AG04449 (cell line): ENCODE measurements at regions not wholly inside any gene's neighbourhood (a gene's known extent, or its start where the extent isn't known, plus 50 kb on each side); places are given as distances from the start of the nearest gene placed in this dataset.
A peak's percentile ranks its signal among the peaks of the same experiment; 100 is the strongest.

ENCODE experiments used
- CTCF ChIA-PET: fragments of 350-600 bp; formaldehyde crosslinking; extraction: SDS; loops from one replicate; lab custom pipeline; 2021; ENCODE audit warnings: antibody characterized with exemption; lab: Yijun Ruan, JAX
- POLR2A ChIA-PET: fragments of 400-600, 350-600 bp; formaldehyde crosslinking; extraction: SDS; loops from one replicate; lab custom pipeline; 2020; ENCODE audit warnings: antibody characterized with exemption, inconsistent platforms; lab: Yijun Ruan, JAX
- DNase-seq: peaks from one replicate; pipeline ENCODE4 v3.0.0-alpha.2; 2010; ENCODE audit warnings: low read depth, low spot score
- H3K4me3 ChIP-seq: 2 replicates; pipeline ENCODE4 v1.5.1; 2011; ENCODE audit warnings: low read depth, mild to moderate bottlenecking, control low read depth, low read length
- TF ChIP-seq, protein P1 (sequence below): IDR thresholded peaks from one replicate; pipeline ENCODE4 v1.5.1; 2011; ENCODE audit warnings: mild to moderate bottlenecking, moderate library complexity, low read length, control low read depth, inconsistent platforms; ENCODE audit not compliant: insufficient read depth; ENCODE audit errors: missing control alignments

DNA sequence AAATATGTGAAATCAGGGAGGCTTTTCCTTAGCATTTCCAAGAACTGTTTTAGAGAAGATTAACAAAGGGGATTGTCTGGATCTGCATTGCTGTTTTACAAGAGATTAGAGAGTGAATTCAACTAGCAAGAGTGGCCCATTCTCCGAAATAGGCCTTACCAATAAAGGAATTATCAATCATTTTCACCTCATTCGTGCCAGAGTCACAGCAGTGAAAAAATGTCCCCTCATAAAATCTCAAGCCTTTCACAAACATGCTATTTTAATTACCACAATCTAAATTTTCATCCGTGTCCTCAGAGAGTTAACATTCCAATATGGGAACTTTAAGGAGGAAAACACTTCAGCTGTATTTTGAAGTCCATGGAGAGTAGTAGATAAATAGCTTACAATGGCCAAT, 979.6 kb downstream of the RPA4 start:
- TF ChIP-seq, protein P1, sequence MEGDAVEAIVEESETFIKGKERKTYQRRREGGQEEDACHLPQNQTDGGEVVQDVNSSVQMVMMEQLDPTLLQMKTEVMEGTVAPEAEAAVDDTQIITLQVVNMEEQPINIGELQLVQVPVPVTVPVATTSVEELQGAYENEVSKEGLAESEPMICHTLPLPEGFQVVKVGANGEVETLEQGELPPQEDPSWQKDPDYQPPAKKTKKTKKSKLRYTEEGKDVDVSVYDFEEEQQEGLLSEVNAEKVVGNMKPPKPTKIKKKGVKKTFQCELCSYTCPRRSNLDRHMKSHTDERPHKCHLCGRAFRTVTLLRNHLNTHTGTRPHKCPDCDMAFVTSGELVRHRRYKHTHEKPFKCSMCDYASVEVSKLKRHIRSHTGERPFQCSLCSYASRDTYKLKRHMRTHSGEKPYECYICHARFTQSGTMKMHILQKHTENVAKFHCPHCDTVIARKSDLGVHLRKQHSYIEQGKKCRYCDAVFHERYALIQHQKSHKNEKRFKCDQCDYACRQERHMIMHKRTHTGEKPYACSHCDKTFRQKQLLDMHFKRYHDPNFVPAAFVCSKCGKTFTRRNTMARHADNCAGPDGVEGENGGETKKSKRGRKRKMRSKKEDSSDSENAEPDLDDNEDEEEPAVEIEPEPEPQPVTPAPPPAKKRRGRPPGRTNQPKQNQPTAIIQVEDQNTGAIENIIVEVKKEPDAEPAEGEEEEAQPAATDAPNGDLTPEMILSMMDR, result no peak
- no peak overlapping the region for H3K4me3 ChIP-seq
- POLR2A ChIA-PET, result no interaction called here
- CTCF ChIA-PET, result interaction anchor here (1.3 kb wide), 1 partner anchor 10 kb away, joined by 5 read pairs; no protein-coding TSS in a partner anchor
- no peak for DNase-seq

DNA sequence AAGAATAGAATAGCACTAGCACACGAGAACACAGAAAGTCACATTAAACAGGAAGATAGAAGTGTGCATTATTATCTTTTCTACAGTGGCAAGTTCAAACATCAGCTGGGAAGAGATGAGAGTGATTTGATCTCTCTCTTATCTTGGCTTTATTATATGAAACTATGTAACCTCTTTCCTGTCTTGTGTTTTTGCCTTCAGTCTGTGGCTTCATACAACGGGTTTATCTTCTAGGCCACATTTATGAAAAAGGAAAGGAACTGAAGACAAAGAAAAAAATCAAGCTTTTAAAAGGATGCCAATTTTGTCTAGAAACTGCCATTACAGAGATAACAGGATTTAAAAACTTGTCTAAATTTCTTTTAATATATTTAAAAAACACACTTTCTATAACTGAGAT, 983.6 kb downstream of the RPA4 start:
- TF ChIP-seq, protein P1, result no peak
- DNase-seq, result no peak
- ChIA-PET CTCF (no interaction called here), POLR2A (no interaction called here)
- H3K4me3 ChIP-seq, result no peak overlapping the region

DNA sequence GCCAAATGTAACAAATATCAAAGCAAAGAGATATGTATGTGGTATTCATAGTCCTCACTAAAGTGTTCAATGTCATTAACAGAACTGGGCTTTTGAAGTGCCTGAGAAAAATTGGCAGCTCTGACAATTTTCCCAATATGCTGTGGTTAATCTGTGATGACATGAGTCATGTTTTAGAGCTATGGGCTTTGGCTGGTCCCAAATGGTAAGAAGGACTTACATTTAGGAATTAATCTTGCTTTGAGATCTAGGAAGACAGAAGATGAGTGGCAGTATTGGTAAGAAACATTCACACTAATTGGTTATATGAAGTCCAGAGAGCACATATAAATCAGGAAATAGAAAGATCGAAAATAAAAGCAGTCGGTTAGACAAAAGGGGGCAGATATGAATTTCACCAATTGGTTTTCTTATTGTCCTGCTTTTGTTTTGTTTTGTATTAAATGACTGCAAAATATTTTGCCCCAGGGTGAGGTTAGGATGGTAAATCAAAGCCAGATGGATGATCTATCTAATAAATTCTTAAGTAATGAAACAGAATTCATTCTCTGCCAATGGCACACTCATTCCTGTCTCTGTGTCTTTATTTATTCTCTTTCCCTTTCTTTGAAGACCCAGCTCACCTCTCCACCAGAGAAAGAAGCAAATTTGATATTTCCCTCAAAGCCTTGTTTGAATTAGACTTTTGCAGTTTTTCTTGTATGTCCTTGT, 993.1 kb downstream of the RPA4 start:
- TF ChIP-seq, protein P1, result no peak
- ChIA-PET CTCF (no interaction called here), POLR2A (no interaction called here)
- no peak overlapping the region for H3K4me3 ChIP-seq
- no peak for DNase-seq

DNA sequence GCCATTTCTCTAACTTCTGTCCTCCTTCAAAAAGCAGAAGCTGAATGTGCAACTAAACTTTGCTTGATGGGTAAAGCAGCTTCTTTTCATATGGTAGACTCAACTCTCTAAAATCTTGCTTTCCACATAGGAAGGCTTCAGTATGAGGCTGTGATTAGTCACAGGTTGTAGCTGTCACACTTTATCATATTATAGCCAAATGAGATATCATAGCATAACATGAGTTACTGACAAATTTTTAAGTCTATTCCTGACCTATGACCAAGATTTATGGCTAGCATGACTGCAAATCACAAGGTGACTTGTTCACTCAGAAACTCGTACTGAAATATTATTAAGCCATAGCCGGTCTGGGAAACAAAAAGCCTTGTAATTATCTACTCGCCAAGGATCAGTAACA, 998.6 kb downstream of the RPA4 start:
- CTCF ChIA-PET, result no interaction called here
- H3K4me3 ChIP-seq, result no peak overlapping the region
- DNase-seq, result no peak
- TF ChIP-seq, protein P1, result no peak
- POLR2A ChIA-PET, result no interaction called here

DNA sequence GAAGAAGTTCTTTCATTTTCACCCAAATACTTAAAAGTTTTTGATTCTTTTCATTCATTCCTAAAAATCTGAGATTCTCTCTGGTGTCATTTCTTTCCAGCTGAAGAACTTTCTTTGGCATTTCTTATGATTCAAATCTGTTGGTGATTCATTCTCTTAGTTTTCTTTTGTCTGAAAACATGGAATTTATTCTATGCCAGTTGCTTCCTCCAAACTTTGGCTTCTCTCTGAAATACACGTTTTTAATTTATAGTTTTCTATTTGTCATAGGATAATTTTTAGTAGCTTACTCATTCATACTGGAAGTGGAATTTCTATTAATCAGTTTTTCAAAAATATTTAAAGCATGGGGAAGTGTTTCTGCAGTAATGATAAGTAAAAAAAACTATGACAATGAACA, 1012.0 kb downstream of the RPA4 start:
- POLR2A ChIA-PET, result no interaction called here
- TF ChIP-seq, protein P1, result no peak

DNA sequence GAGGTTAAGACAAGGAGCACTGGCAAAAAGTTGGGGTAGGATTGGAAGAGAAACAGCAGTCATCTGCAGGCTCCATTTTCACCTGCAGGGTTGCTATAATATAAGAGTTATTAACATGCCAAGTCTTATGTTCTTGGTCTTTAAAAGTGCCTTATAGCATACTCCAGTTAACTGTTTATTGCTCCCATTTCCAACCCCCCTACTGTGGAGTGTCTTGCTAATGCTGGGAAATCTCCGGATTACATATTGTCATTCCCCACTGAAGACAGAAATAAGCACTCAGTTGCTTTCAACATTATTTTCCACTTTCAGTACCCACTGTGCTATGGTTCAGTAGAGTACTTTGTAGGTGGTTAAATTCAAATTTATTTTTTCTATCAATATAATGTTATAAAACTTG, 1014.3 kb downstream of the RPA4 start:
- H3K4me3 ChIP-seq, result no peak overlapping the region
- ChIA-PET CTCF (no interaction called here), POLR2A (no interaction called here)
- TF ChIP-seq, protein P1, result no peak
- DNase-seq, result no peak

More for the DNA sequence above, 1012.0 kb downstream of the RPA4 start:
- peak; percentile 10 for DNase-seq
- CTCF ChIA-PET, result no interaction called here
- no peak overlapping the region for H3K4me3 ChIP-seq
